ENCODE measurements at regions not wholly inside any gene's neighbourhood (a gene's known extent, or its start where the extent isn't known, plus 50 kb on each side); places are given as distances from the start of the nearest gene placed in this dataset.

GRCh38 chr15:70293591-70294470 is 196.1 kb upstream of the TLE3 start:
- Histone ChIP-seq H2AK5ac (ENCODE audit: low read depth, low read length) (no peak overlapping the region), H3K27ac (ENCODE audit: insufficient read depth, low read length) (no peak overlapping the region), H3K9ac (ENCODE audit: low read depth, low read length) (no peak overlapping the region), H3K4me3 (ENCODE audit: insufficient read depth, low read depth, low read length) (no peak overlapping the region), H4K8ac (ENCODE audit: low read depth in 2 of 2, low read length in 2 of 2) (no peak overlapping the region), H2BK120ac (ENCODE audit: low read depth, low read length) (no peak overlapping the region), H3K79me1 (ENCODE audit: low read depth in 1 of 2, low read length in 2 of 2) (no peaks in the 10 kb centered on the region), H2BK20ac (ENCODE audit: low read depth, low read length) (no peak overlapping the region), H3K9me1 (ENCODE audit: insufficient read depth, low read length) (0 out of 2 replicates have a peak, but pooled peaks cover 4% of the 10 kb centered on the region), H4K91ac (ENCODE audit: insufficient read depth, low read depth, low read length) (no peak overlapping the region), H2AFZ (replicated peaks; ENCODE audit: low read length, poor library complexity) (no peak overlapping the region), H3K23ac (ENCODE audit: low read depth, low read length) (no peak overlapping the region), H2BK5ac (ENCODE audit: low read depth, low read length, poor library complexity, severe bottlenecking) (no peak overlapping the region), H3K4me1 (ENCODE audit: control insufficient read depth, insufficient read depth, low read length) (no peaks in the 10 kb centered on the region), H4K20me1 (ENCODE audit: insufficient read depth, low read length) (no peaks in the 10 kb centered on the region), H3K27me3 (ENCODE audit: control insufficient read depth, insufficient read depth, low read length) (peaks cover 36% of the 10 kb centered on the region), H3K4me2 (ENCODE audit: low read depth, low read length) (no peak overlapping the region), H3K56ac (ENCODE audit: extremely low read depth, insufficient read depth, low read length) (no peak overlapping the region), H3K14ac (replicated peaks; ENCODE audit: low read depth, low read length) (no peak overlapping the region), H4K5ac (ENCODE audit: low read depth, low read length) (no peak overlapping the region), H3K9me3 (ENCODE audit: control insufficient read depth, insufficient read depth, low read length) (no peaks in the 10 kb centered on the region), H2BK15ac (ENCODE audit: low read depth, low read length) (no peak overlapping the region), H3K18ac (ENCODE audit: low read depth, low read length) (no peak overlapping the region), H3K36me3 (ENCODE audit: control insufficient read depth, insufficient read depth, low read length) (no peaks in the 10 kb centered on the region), H2AK9ac (replicated peaks; ENCODE audit: low read depth, low read length, poor library complexity) (no peak overlapping the region), H3K4ac (ENCODE audit: low read depth, low read length) (no peak overlapping the region)
- ATAC-seq (ENCODE audit: low read depth) (no peak), DNase-seq (no peak)
- no peak for TF ChIP-seq NFE2L2 (IDR thresholded peaks at IDR 0.05; ENCODE audit: low read depth, low read length)
- no peak for TF ChIP-seq SMC3 (IDR thresholded peaks at IDR 0.05; ENCODE audit: low read depth, low read length)
- TF ChIP-seq BHLHE40 (IDR thresholded peaks at IDR 0.05; ENCODE audit: low read depth, low read length), result no peak
- TF ChIP-seq MAFK (IDR thresholded peaks at IDR 0.05; ENCODE audit: low read depth, low read length), result no peak
- no TSS peak for BruUV-seq (replicated peaks)
- in situ Hi-C loops (cut with MboI; ENCODE audit: low sequenced_read_pairs), result no loop called here
- dilution Hi-C loops (cut with HindIII; ENCODE audit: low sequenced_read_pairs, unreplicated experiment), result no loop called here
- CTCF ChIA-PET, result interaction anchor here (0.6 to 0.7 kb wide), 3 partner anchors 12 to 1473 kb away, joined by 3 to 6 read pairs (median 3); partner anchors contain the start of gene ANP32A
- POLR2A ChIA-PET (ENCODE audit: unreplicated experiment), result no interaction called here
- WGBS, 2 experiments (ENCODE audit: extremely low coverage in 2 of 2, insufficient read length in 1 of 2), result 83% methylated on average over 1 of the region's 10 CpGs; no CpG with 5 or more reads in 1 of the 2 experiments
- intact Hi-C loops (cut with micrococcal nuclease), result no loop called here
